GM12891 (cell line): ENCODE measurements at regions not wholly inside any gene's neighbourhood (a gene's known extent, or its start where the extent isn't known, plus 50 kb on each side); places are given as distances from the start of the nearest gene placed in this dataset.

ENCODE experiments used
- POLR2A ChIP-seq: IDR thresholded peaks from 2 replicates; pipeline ENCODE4 v1.6.1; 2011; ENCODE audit warnings: low read depth, low read length, control low read depth
- POLR2AphosphoS5 ChIP-seq: IDR thresholded peaks from 2 replicates; pipeline ENCODE4 v1.6.1; 2011; ENCODE audit warnings: low read depth, low read length, control low read depth
- SPI1 ChIP-seq: IDR thresholded peaks from 2 replicates; pipeline ENCODE4 v1.6.1; 2011; ENCODE audit warnings: low read depth, low read length, control low read depth
- TAF1 ChIP-seq: IDR thresholded peaks from 2 replicates; pipeline ENCODE4 v1.6.1; 2011; ENCODE audit warnings: low read depth, low read length, control low read depth

DNA sequence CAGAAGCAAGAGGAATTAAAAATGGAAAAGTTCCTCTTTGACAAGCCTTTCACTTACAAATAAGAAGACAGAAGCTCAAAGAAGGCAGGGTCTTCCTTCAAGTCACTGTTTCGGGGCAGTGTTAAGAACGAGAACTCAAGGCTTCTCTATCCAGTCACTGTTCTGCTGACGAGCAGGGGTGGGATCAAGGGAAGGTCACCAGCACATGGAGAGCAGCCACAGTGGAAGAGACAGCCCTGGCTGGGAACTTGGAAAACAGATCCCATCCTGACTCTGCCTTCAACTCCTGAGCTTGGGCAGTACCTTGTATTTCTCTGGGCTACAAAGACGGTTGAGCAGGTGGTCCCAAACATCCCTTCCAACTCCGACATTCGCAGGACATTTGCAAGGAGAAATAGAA, 111.5 kb upstream of the LPP start:
- no peak for TF ChIP-seq POLR2AphosphoS5
- TF ChIP-seq TAF1, result no peak
- no peak for TF ChIP-seq POLR2A
- no peak for TF ChIP-seq SPI1
